ENCODE measurements at regions not wholly inside any gene's neighbourhood (a gene's known extent, or its start where the extent isn't known, plus 50 kb on each side); places are given as distances from the start of the nearest gene placed in this dataset.

DNA sequence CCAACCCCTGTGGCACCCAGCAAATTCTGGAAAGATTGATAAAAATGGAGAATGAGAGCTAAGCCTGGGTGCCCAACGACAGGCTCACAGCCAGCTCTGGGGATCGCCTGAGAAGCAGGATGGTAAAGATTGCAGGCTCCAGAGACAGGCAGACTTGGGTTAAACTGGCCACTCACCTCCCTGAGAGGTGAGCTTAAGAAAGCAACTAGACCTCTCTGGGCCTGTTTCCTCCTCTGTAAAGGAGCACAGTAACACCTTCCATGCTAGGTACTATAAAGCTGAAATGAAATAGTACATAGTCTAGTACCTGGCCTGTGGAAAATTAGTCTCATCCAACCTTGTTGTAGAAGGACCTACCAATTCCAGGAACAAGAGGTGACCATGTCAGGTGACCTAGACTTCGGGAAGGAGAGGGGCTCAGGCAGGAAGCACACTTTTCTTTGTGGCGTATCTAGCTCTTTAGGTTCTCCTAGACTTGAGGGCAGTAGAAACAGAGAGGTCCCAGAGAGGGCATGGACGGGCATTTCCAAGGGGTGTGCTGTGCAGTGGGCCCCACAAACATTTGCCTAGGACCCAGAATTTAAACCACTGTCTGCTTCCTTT is 142.8 kb upstream of the MYLIP start:
- CTCF ChIA-PET: no interaction called here
- no peaks in the 10 kb centered on the region for H4K20me1 ChIP-seq (ENCODE audit: insufficient read depth)
- no peak overlapping the region for H3K9ac ChIP-seq
- H3K4me2 ChIP-seq: no peak overlapping the region
- H3K4me1 ChIP-seq (ENCODE audit: control insufficient read depth in 1 of 2, insufficient read depth in 2 of 2, low read depth in 1 of 2, low read length in 1 of 2): no peaks in the 10 kb centered on the region; a peak in 1 of 4 replicates
- no peak for DNase-seq
- TF ChIP-seq MEF2A (IDR thresholded peaks at IDR 0.05; ENCODE audit: borderline replicate concordance, low read depth): no peak
- no peak overlapping the region for H3K27ac ChIP-seq (ENCODE audit: low read depth in 2 of 2, low read length in 1 of 2)
- POLR2A ChIA-PET: no interaction called here
- H3K27me3 ChIP-seq (ENCODE audit: insufficient read depth): no peaks in the 10 kb centered on the region
- 38% methylated on average over 5 of the region's 5 CpGs for WGBS (ENCODE audit: low lambda C conversion rate)
- H3K79me2 ChIP-seq (ENCODE audit: insufficient read depth): no peaks in the 10 kb centered on the region
- no peaks in the 10 kb centered on the region for H3K36me3 ChIP-seq (replicated peaks in 1 of 2; ENCODE audit: control insufficient read depth in 1 of 2, insufficient read depth in 2 of 2, low read length in 1 of 2)
- no peaks in the 10 kb centered on the region for H3K9me2 ChIP-seq
- no peak overlapping the region for H2AFZ ChIP-seq (ENCODE audit: low read depth)
- H3K9me3 ChIP-seq: no peaks in the 10 kb centered on the region
- no peak overlapping the region for H3K4me3 ChIP-seq (ENCODE audit: low read depth in 2 of 2, low read length in 1 of 2)
- no peaks in the 10 kb centered on the region for H3F3A ChIP-seq (replicated peaks; ENCODE audit: insufficient read depth)

DNA sequence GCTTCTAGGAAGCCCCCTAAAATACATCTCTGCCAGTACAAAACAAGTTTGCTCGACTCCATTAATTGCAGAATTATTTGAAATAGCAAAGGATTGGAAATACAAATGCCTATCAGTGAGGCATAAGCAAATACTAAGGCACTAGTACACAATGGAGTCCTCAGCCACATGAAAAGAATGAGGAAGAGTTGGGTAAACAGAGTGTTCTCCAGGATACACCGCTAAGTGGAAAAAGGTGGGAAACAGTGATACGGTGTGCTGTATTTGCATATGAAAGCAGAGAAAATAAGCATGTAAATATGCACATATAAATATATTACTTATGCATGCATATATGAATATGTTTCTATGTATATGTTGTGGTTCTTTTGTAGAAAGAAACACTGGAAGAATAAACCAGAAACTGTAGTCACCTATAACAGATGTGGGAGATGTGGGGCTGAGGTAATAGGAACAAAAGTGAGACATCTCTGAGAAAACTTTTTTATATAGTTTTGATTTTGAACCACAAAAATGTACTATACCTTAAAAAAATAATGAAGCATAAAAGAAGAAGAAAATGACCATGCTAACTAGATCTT is 143.4 kb upstream of the MYLIP start:
- H4K20me1 ChIP-seq (ENCODE audit: insufficient read depth): no peaks in the 10 kb centered on the region
- POLR2A ChIA-PET: no interaction called here
- no peak overlapping the region for H3K27ac ChIP-seq (ENCODE audit: low read depth in 2 of 2, low read length in 1 of 2)
- no peak overlapping the region for H3K4me2 ChIP-seq
- H3K79me2 ChIP-seq (ENCODE audit: insufficient read depth): no peaks in the 10 kb centered on the region
- no peak for DNase-seq
- H3K4me1 ChIP-seq (ENCODE audit: control insufficient read depth in 1 of 2, insufficient read depth in 2 of 2, low read depth in 1 of 2, low read length in 1 of 2): no peaks in the 10 kb centered on the region; a peak in 1 of 4 replicates
- no peaks in the 10 kb centered on the region for H3K9me3 ChIP-seq
- no peaks in the 10 kb centered on the region for H3K9me2 ChIP-seq
- no peaks in the 10 kb centered on the region for H3K36me3 ChIP-seq (replicated peaks in 1 of 2; ENCODE audit: control insufficient read depth in 1 of 2, insufficient read depth in 2 of 2, low read length in 1 of 2)
- H3K4me3 ChIP-seq (ENCODE audit: low read depth in 2 of 2, low read length in 1 of 2): no peak overlapping the region
- TF ChIP-seq FOSL2 (IDR thresholded peaks at IDR 0.05; ENCODE audit: borderline replicate concordance, low read depth): no peak
- TF ChIP-seq SMC3 (IDR thresholded peaks at IDR 0.05; ENCODE audit: low read depth, low read length): no peak
- no peak for TF ChIP-seq TEAD4 (IDR thresholded peaks at IDR 0.05; ENCODE audit: borderline replicate concordance, insufficient read depth)
- TF ChIP-seq USF1 (IDR thresholded peaks at IDR 0.05; ENCODE audit: borderline replicate concordance, low read depth): no peak
- no peak for TF ChIP-seq RFX5 (IDR thresholded peaks at IDR 0.05; ENCODE audit: low read length)
- TF ChIP-seq, protein P1, sequence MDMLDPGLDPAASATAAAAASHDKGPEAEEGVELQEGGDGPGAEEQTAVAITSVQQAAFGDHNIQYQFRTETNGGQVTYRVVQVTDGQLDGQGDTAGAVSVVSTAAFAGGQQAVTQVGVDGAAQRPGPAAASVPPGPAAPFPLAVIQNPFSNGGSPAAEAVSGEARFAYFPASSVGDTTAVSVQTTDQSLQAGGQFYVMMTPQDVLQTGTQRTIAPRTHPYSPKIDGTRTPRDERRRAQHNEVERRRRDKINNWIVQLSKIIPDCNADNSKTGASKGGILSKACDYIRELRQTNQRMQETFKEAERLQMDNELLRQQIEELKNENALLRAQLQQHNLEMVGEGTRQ (IDR thresholded peaks at IDR 0.05; ENCODE audit: borderline replicate concordance, low read depth, low read length): no peak
- TF ChIP-seq FOXJ3 (CRISPR knock-in tag; IDR thresholded peaks at IDR 0.05): no peak
- TF ChIP-seq, protein P2, sequence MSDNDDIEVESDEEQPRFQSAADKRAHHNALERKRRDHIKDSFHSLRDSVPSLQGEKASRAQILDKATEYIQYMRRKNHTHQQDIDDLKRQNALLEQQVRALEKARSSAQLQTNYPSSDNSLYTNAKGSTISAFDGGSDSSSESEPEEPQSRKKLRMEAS (IDR thresholded peaks at IDR 0.05; ENCODE audit: low read depth): no peak
- TF ChIP-seq, protein P3, sequence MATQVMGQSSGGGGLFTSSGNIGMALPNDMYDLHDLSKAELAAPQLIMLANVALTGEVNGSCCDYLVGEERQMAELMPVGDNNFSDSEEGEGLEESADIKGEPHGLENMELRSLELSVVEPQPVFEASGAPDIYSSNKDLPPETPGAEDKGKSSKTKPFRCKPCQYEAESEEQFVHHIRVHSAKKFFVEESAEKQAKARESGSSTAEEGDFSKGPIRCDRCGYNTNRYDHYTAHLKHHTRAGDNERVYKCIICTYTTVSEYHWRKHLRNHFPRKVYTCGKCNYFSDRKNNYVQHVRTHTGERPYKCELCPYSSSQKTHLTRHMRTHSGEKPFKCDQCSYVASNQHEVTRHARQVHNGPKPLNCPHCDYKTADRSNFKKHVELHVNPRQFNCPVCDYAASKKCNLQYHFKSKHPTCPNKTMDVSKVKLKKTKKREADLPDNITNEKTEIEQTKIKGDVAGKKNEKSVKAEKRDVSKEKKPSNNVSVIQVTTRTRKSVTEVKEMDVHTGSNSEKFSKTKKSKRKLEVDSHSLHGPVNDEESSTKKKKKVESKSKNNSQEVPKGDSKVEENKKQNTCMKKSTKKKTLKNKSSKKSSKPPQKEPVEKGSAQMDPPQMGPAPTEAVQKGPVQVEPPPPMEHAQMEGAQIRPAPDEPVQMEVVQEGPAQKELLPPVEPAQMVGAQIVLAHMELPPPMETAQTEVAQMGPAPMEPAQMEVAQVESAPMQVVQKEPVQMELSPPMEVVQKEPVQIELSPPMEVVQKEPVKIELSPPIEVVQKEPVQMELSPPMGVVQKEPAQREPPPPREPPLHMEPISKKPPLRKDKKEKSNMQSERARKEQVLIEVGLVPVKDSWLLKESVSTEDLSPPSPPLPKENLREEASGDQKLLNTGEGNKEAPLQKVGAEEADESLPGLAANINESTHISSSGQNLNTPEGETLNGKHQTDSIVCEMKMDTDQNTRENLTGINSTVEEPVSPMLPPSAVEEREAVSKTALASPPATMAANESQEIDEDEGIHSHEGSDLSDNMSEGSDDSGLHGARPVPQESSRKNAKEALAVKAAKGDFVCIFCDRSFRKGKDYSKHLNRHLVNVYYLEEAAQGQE (IDR thresholded peaks at IDR 0.05; ENCODE audit: low read depth, low read length): no peak
- no peaks in the 10 kb centered on the region for H3F3A ChIP-seq (replicated peaks; ENCODE audit: insufficient read depth)
- CTCF ChIA-PET: no interaction called here
- H3K9ac ChIP-seq: no peak overlapping the region
- 64% methylated on average over 3 of the region's 3 CpGs for WGBS (ENCODE audit: low lambda C conversion rate)
- H3K27me3 ChIP-seq (ENCODE audit: insufficient read depth): no peaks in the 10 kb centered on the region
- no peak overlapping the region for H2AFZ ChIP-seq (ENCODE audit: low read depth)
